DMS 273 (cell line): ENCODE measurements at regions not wholly inside any gene's neighbourhood (a gene's known extent, or its start where the extent isn't known, plus 50 kb on each side); places are given as distances from the start of the nearest gene placed in this dataset.

Source experiments
- DNase-seq: peaks from one replicate; lab custom pipeline; 2025; ENCODE audit not compliant: unreplicated experiment; lab: John Stamatoyannopoulos, UW

GRCh38 chr16:72517154-72517553 lies 345.2 kb upstream of the PMFBP1 start:
- no peak for DNase-seq

- DNase-seq = no peak
These were observed 339.2 kb upstream of the PMFBP1 start for GRCh38 chr16:72511171-72511570.

- DNase-seq = no peak
These were observed 336.2 kb upstream of the PMFBP1 start for GRCh38 chr16:72508191-72508590.

GRCh38 chr16:72502594-72503005 lies 330.6 kb upstream of the PMFBP1 start:
- no peak for DNase-seq

GRCh38 chr16:72501739-72502593 lies 330.0 kb upstream of the PMFBP1 start:
- peak; percentile 85 for DNase-seq

- DNase-seq = no peak
These were observed 328.6 kb upstream of the PMFBP1 start for GRCh38 chr16:72500545-72500944.

- DNase-seq = no peak
These were observed 321.9 kb upstream of the PMFBP1 start for GRCh38 chr16:72493716-72494415.

GRCh38 chr16:72487283-72487682 lies 315.3 kb upstream of the PMFBP1 start:
- DNase-seq = no peak

GRCh38 chr16:72482695-72483094 lies 310.7 kb upstream of the PMFBP1 start:
- no peak for DNase-seq

GRCh38 chr16:72481419-72481818 lies 309.5 kb upstream of the PMFBP1 start:
- no peak for DNase-seq

- DNase-seq = no peak
These were observed 309.0 kb upstream of the PMFBP1 start for GRCh38 chr16:72480911-72481310.

GRCh38 chr16:72475688-72476087 lies 303.7 kb upstream of the PMFBP1 start:
- no peak for DNase-seq

GRCh38 chr16:72474501-72475123 lies 302.7 kb upstream of the PMFBP1 start:
- no peak for DNase-seq

GRCh38 chr16:72473631-72474030 lies 301.7 kb upstream of the PMFBP1 start:
- no peak for DNase-seq

- DNase-seq = no peak
These were observed 299.5 kb upstream of the PMFBP1 start for GRCh38 chr16:72471317-72471924.

- DNase-seq = no peak
These were observed 298.6 kb upstream of the PMFBP1 start for GRCh38 chr16:72470541-72470940.

GRCh38 chr16:72469932-72470331 lies 298.0 kb upstream of the PMFBP1 start:
- no peak for DNase-seq

- no peak for DNase-seq
These were observed 296.6 kb upstream of the PMFBP1 start for GRCh38 chr16:72468582-72468981.

GRCh38 chr16:72467157-72467759 lies 295.3 kb upstream of the PMFBP1 start:
- DNase-seq = peak; percentile 73

- DNase-seq = no peak
These were observed 292.8 kb upstream of the PMFBP1 start for GRCh38 chr16:72464597-72465368.
